SKM-1 treated with dmso at 0.1 percent for 144 hours (cell line): ENCODE measurements at regions not wholly inside any gene's neighbourhood (a gene's known extent, or its start where the extent isn't known, plus 50 kb on each side); places are given as distances from the start of the nearest gene placed in this dataset.
"Not testable (repeated sequence)": the region's sequence is repeated elsewhere in the genome, so short reads cannot be mapped to it uniquely, and the experiment has no call there.

ENCODE experiments used
- DNase-seq: peaks from one replicate; lab custom pipeline; 2025; ENCODE audit not compliant: unreplicated experiment; lab: John Stamatoyannopoulos, UW

- DNase-seq, result no peak
These were observed 61.5 kb downstream of the RPUSD4 start for GRCh38 chr11:126149759-126150625.

GRCh38 chr11:126148317-126148716 lies 63.1 kb downstream of the RPUSD4 start:
- no peak for DNase-seq

- DNase-seq, result no peak
These were observed 64.0 kb downstream of the RPUSD4 start for GRCh38 chr11:126147208-126148111.

GRCh38 chr11:126146454-126147192 lies 64.8 kb downstream of the RPUSD4 start:
- no peak for DNase-seq

GRCh38 chr11:126145954-126146353 lies 65.5 kb downstream of the RPUSD4 start:
- DNase-seq, result no peak

GRCh38 chr11:126143491-126143890 lies 68.0 kb downstream of the RPUSD4 start:
- DNase-seq, result not testable (repeated sequence)

GRCh38 chr11:126140926-126141280 lies 70.5 kb downstream of the RPUSD4 start:
- no peak for DNase-seq

GRCh38 chr11:126140201-126140925 lies 71.1 kb downstream of the RPUSD4 start:
- DNase-seq, result no peak

- DNase-seq, result no peak
These were observed 72.0 kb downstream of the RPUSD4 start for GRCh38 chr11:126139111-126140091.

- no peak for DNase-seq
These were observed 72.8 kb downstream of the RPUSD4 start for GRCh38 chr11:126138636-126139035.

GRCh38 chr11:126137136-126137535 lies 74.3 kb downstream of the RPUSD4 start:
- no peak for DNase-seq

- no peak for DNase-seq
These were observed 73.8 kb upstream of the CDON start for GRCh38 chr11:126136507-126136906.

- DNase-seq, result no peak
These were observed 72.8 kb upstream of the CDON start for GRCh38 chr11:126135235-126136176.

- DNase-seq, result no peak
These were observed 71.9 kb upstream of the CDON start for GRCh38 chr11:126134461-126135155.

- no peak for DNase-seq
These were observed 71.2 kb upstream of the CDON start for GRCh38 chr11:126133901-126134300.

GRCh38 chr11:126132319-126132718 lies 69.7 kb upstream of the CDON start:
- DNase-seq, result no peak

- DNase-seq, result not testable (repeated sequence)
These were observed 68.1 kb upstream of the CDON start for GRCh38 chr11:126130781-126131180.
